ENCODE measurements at regions not wholly inside any gene's neighbourhood (a gene's known extent, or its start where the extent isn't known, plus 50 kb on each side); places are given as distances from the start of the nearest gene placed in this dataset.

DNA sequence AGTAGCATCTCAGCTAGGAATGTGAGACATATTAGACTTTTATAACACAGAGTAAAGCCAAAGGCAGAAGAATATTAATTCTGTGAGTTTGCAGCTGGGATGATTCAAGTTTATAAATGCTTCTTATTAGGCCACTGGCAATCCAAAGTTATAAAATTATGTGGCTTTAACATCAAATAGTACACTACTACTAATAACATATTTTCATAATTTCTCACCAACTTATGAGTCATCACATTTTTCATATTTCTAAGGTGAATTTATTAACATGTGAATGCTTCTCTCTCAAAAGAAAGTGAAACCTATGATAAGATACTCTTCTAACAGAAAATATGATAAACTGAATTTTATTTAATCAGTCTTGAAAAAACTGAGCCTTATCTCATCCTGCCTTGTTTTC is 1348.2 kb upstream of the ALCAM start:
- TF ChIP-seq, protein P1, sequence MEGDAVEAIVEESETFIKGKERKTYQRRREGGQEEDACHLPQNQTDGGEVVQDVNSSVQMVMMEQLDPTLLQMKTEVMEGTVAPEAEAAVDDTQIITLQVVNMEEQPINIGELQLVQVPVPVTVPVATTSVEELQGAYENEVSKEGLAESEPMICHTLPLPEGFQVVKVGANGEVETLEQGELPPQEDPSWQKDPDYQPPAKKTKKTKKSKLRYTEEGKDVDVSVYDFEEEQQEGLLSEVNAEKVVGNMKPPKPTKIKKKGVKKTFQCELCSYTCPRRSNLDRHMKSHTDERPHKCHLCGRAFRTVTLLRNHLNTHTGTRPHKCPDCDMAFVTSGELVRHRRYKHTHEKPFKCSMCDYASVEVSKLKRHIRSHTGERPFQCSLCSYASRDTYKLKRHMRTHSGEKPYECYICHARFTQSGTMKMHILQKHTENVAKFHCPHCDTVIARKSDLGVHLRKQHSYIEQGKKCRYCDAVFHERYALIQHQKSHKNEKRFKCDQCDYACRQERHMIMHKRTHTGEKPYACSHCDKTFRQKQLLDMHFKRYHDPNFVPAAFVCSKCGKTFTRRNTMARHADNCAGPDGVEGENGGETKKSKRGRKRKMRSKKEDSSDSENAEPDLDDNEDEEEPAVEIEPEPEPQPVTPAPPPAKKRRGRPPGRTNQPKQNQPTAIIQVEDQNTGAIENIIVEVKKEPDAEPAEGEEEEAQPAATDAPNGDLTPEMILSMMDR (IDR thresholded peaks at IDR 0.05): no peak
- TF ChIP-seq ZFX (IDR thresholded peaks at IDR 0.05; ENCODE audit: borderline replicate concordance): no peak

All from 22Rv1 (cell line).